Naive thymus-derived CD8-positive, alpha-beta T cell (primary cell): ENCODE measurements at regions not wholly inside any gene's neighbourhood (a gene's known extent, or its start where the extent isn't known, plus 50 kb on each side); places are given as distances from the start of the nearest gene placed in this dataset.

ENCODE experiments used
- ATAC-seq, 2 donors: fragments of 150-1000 bp; cut with Tn5 transposase in 1 of 2; sonication (Bioruptor Pico), chemical (Tn5 transposase) in 1 of 2; 1 replicate in 1 of 2; 2 replicates in 1 of 2; pipeline ENCODE4 v1.10.0; 2021; ENCODE audit warnings: mild to moderate bottlenecking in 2 of 2, moderate library complexity in 2 of 2
- POLR2A ChIA-PET: fragments of 350-600 bp; sonication (Branson Sonifier 250); formaldehyde crosslinking; loops from one replicate; lab custom pipeline; 2021; ENCODE audit warnings: antibody characterized with exemption; lab: Charles Lee
- DNase-seq, 10 donors: peaks; one replicate each; pipeline versions ENCODE4 v3.0.0 to v3.0.0-alpha.2; 2020 to 2022
- H3K27ac Mint-ChIP-seq, 10 donors: one replicate each; pipeline ENCODE4 v1.8.0; 2020 to 2022; ENCODE audit warnings: mild to moderate bottlenecking in 10 of 10, mixed read lengths in 10 of 10, moderate library complexity in 4 of 10, inconsistent platforms in 1 of 10
- H3K27me3 Mint-ChIP-seq, 5 donors: one replicate each; pipeline ENCODE4 v1.8.0; 2021 to 2022; ENCODE audit warnings: mixed read lengths in 5 of 5
- H3K36me3 Mint-ChIP-seq, 3 donors: one replicate each; pipeline ENCODE4 v1.8.0; 2020 to 2022; ENCODE audit warnings: mixed read lengths in 3 of 3, mild to moderate bottlenecking in 2 of 3, inconsistent platforms in 1 of 3
- H3K4me1 Mint-ChIP-seq, 4 donors: one replicate each; pipeline ENCODE4 v1.8.0; 2021 to 2022; ENCODE audit warnings: mixed read lengths in 4 of 4
- H3K4me3 Mint-ChIP-seq, 10 donors: one replicate each; pipeline ENCODE4 v1.8.0; 2020 to 2022; ENCODE audit warnings: mild to moderate bottlenecking in 10 of 10, mixed read lengths in 10 of 10, moderate library complexity in 6 of 10, inconsistent platforms in 1 of 10
- H3K9me3 Mint-ChIP-seq, 9 donors: one replicate each; pipeline ENCODE4 v1.8.0; 2020 to 2022; ENCODE audit warnings: mixed read lengths in 9 of 9, mild to moderate bottlenecking in 3 of 9, inconsistent platforms in 1 of 9, moderate library complexity in 1 of 9

DNA sequence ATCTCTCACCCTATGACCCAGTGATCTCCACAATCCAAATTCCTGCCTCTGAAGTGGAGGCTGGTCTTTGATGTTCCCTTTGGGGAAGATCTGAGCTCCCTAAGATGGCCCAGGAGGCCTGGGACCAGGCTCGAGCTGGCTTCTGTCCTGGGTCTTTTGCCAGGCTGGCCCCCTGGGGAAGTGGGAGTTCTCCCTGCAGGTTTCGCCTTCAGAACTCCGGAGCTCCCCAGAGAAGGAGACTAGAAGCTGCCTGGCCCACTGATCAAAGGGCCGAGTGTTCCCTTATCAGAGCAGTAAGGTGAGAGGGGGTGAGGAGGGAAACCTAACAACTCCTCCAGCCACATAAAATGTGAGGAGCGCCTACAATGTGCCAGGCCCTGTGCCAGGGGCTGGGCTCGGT lies 147.1 kb downstream of the IRF8 start:
- peaks cover 13 to 60% (median 40%) of the 10 kb centered on the region in 5 donors for H3K27me3 Mint-ChIP-seq
- POLR2A ChIA-PET: interaction anchor here (0.6 kb wide), 1 partner anchor 567 kb away, joined by 3 read pairs; no protein-coding TSS in a partner anchor

DNA sequence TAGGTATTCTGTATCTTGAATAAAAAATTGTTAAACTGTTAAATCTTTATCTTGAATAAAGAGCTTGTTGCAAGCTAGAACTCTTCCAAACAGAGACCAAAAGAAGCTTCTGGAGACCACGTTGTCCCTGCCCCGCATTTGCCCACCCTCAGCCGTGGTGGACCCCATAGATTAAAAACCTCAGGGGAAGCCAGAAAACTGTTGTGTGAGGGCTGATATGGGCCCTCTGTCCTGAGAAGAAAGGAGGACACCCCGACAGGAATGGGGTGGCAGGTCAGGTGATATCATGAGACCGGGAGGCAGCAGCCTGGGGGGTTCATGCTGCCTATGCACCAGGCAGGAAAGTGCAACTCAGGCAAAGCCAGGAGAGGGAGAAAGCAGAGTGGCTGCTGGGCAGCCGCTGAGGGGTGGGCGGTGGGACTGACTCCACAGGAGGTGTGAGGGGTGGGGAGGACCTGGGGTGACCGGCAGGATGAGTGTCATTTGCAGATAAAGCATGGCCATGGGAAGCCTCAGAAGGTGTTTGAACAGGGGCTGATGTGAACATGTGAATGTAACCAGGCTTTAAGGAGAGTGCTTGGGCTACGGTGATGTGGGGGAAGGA lies 147.8 kb downstream of the IRF8 start:
- H3K27me3 Mint-ChIP-seq: peaks cover 13 to 60% (median 35%) of the 10 kb centered on the region in 5 donors
- no peaks in the 10 kb centered on the region for H3K9me3 Mint-ChIP-seq
- ATAC-seq (no peak), DNase-seq (no peak)
- POLR2A ChIA-PET: no interaction called here
- H3K4me1 Mint-ChIP-seq: peaks cover 20 to 47% (median 29%) of the 10 kb centered on the region in 4 donors
- peak overlapping the region in 1 of 10 donors; percentile 56 for H3K27ac Mint-ChIP-seq
- no peaks in the 10 kb centered on the region for H3K36me3 Mint-ChIP-seq
- no peak overlapping the region for H3K4me3 Mint-ChIP-seq

More for the DNA sequence above, 147.1 kb downstream of the IRF8 start:
- no peak for ATAC-seq
- Mint-ChIP-seq H3K4me3 (peak overlapping the region in 1 of 10 donors; percentile 39), H3K4me1 (peaks cover 20 to 47% (median 29%) of the 10 kb centered on the region in 4 donors), H3K9me3 (no peaks in the 10 kb centered on the region), H3K27ac (peak overlapping the region in 1 of 10 donors; percentile 56), H3K36me3 (no peaks in the 10 kb centered on the region)
- no peak for DNase-seq

DNA sequence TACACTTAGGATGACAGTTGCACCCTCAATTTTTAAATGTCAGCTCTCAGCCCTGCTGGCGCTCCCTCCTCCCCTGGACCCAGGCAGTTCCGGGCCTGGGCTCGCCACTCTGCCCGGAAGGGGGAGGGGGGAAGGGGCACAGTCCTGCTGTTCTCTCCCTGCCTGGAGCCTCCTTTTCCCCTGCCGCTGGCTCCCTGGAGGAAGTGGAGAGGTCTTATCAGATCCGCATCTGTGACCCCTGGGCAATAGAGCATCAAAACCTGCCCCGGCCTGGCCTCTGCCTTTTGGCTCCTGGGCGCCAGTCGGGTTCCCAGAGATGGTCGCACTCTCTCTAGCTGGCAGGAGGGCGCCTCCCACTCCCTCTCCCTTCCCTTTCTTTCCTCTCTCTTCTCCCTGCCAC lies 149.3 kb downstream of the IRF8 start:
- Mint-ChIP-seq H3K27ac (peak overlapping the region in 1 of 10 donors; percentile 40), H3K9me3 (no peaks in the 10 kb centered on the region), H3K27me3 (peaks cover 13 to 56% (median 34%) of the 10 kb centered on the region in 5 donors), H3K36me3 (no peaks in the 10 kb centered on the region), H3K4me3 (no peak overlapping the region), H3K4me1 (peaks cover 20 to 47% (median 29%) of the 10 kb centered on the region in 4 donors)
- ATAC-seq (no peak), DNase-seq (no peak)
- POLR2A ChIA-PET: no interaction called here

DNA sequence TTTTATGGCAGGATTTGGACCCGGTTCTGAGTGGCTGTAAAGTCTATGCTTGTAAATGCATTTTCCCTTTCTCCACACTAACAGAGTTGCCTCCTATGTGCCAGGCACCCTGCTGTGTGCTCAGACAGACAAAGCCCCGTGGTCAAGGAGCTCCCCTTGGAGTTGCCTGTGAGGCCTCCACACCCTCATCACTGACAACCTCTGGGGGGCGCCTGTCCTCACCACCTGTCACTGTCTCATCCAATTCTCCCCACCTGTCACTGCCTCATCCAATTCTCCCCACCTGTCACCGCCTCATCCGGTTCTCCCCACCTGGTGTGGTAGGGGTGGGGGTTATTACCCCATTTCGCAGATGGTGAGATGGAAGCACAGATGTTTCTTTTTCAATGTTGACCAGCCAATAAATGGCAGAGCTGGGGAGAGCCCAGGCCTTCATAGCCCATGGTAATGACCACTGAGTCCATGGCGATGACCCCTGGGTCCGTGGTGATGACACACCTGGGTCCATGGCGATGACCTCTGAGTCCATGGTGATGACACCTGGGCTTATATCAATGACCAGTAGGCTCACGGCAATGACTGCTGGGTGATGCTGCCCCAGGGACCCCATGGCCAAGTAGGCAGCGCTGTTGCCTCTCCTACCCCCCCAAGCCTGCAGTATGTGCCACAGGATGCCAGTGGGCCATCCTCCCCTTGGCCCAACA lies 150.1 kb downstream of the IRF8 start:
- no peak overlapping the region for H3K4me3 Mint-ChIP-seq
- peaks cover 20 to 46% (median 28%) of the 10 kb centered on the region in 4 donors for H3K4me1 Mint-ChIP-seq
- peaks cover 13 to 51% (median 30%) of the 10 kb centered on the region in 5 donors for H3K27me3 Mint-ChIP-seq
- peak overlapping the region in 1 of 10 donors; percentile 29 for H3K27ac Mint-ChIP-seq
- ATAC-seq: no peak
- POLR2A ChIA-PET: no interaction called here
- H3K9me3 Mint-ChIP-seq: no peaks in the 10 kb centered on the region
- no peaks in the 10 kb centered on the region for H3K36me3 Mint-ChIP-seq
- DNase-seq: peak in 1 of 10 donors; percentile 52

DNA sequence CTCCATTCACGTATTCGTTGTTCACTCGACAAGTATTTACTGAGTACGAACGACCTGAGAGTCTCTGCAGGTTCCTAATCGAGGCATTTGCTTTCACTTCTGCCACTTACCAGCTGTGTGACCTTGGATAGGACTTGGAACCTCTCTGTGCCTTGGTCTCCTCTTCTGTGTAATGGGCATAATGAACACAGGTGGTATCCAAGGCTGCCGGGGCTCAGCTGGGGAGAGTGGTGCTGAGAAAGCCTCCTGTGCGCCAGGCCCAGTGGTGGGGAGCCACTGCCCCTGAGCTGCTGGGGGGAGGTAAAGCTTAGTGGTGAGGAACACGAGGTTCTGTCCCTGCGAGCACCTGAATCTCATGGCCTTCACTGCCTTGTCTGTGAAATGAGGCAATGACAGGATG lies 150.7 kb downstream of the IRF8 start:
- Mint-ChIP-seq H3K4me1 (peaks cover 16 to 40% (median 22%) of the 10 kb centered on the region in 4 donors), H3K9me3 (no peaks in the 10 kb centered on the region), H3K27me3 (peaks cover 13 to 51% (median 30%) of the 10 kb centered on the region in 5 donors), H3K27ac (peak overlapping the region in 2 of 10 donors; percentile 22 to 29), H3K36me3 (no peaks in the 10 kb centered on the region), H3K4me3 (no peak overlapping the region)
- ATAC-seq (no peak), DNase-seq (peak in 1 of 10 donors; percentile 18)
- POLR2A ChIA-PET: no interaction called here

DNA sequence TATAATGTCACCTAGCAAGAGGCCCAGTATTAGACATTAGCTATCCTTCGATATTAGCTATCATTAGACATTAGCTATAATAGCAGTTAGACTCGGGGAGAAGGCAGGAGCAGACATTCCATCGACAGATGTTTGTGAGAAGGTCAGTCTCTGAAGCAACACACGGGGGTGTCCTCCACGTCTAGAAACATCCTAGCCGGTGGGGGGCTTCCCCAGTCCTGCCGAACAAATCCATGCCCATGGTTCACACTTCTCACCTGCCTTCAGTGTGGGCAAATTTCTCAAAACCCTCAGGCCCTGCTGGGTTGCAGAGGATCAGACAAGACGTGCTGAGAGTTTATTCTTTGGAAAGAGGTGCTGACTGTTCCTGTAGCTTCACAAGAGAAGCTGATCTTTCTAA lies 151.1 kb downstream of the IRF8 start:
- Mint-ChIP-seq H3K4me1 (peaks cover 12 to 35% (median 18%) of the 10 kb centered on the region in 4 donors), H3K27ac (no peak overlapping the region), H3K9me3 (no peaks in the 10 kb centered on the region), H3K4me3 (no peak overlapping the region), H3K27me3 (peaks cover 13 to 51% (median 34%) of the 10 kb centered on the region in 5 donors), H3K36me3 (no peaks in the 10 kb centered on the region)
- ATAC-seq (no peak), DNase-seq (no peak)
- POLR2A ChIA-PET: no interaction called here

DNA sequence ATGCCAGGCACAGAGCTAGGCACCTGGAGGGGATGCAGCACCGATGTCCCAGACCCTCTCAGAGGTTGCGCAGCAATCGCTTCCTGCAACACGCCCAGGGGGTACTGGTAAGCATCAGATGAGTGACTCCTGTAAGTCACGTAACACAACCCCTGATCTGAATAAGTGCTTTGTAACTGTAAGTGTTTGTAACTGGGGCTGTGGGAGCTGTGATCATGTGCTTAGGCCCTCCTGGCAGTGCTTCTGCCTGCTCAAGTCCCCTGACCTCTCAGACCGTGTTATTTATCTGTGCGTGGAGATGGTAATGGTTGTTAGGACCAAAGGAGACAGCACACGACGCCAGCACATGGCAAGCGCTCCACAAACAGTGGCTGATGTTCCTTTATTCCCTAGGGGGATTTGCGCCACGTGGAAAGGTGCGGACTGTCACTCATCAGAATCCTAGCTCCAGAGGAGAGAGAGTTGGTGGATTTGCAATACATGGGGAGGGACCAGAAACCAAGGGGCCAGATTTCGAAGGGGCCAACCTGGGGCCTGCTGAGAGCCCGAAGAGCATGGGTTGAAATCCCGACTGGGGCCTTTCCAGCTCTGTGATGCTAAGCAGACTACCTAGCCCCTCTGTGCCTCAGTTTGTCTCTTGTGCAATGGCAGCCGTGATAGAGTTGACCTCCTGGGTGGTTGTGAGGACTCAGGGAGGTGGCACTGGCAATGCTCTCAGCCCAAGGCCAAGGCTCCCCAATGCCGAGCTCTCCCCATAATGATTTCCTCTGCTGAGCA lies 151.8 kb downstream of the IRF8 start:
- ATAC-seq (no peak), DNase-seq (peak in 1 of 10 donors; percentile 11)
- Mint-ChIP-seq H3K4me1 (peaks cover 5 to 29% (median 13%) of the 10 kb centered on the region in 4 donors), H3K27me3 (peaks cover 13 to 51% (median 34%) of the 10 kb centered on the region in 5 donors), H3K9me3 (peaks cover 0 to 2% (median 0%) of the 10 kb centered on the region in 9 donors), H3K4me3 (no peak overlapping the region), H3K27ac (peak overlapping the region in 2 of 10 donors; percentile 27 to 48), H3K36me3 (no peaks in the 10 kb centered on the region)
- POLR2A ChIA-PET: no interaction called here

DNA sequence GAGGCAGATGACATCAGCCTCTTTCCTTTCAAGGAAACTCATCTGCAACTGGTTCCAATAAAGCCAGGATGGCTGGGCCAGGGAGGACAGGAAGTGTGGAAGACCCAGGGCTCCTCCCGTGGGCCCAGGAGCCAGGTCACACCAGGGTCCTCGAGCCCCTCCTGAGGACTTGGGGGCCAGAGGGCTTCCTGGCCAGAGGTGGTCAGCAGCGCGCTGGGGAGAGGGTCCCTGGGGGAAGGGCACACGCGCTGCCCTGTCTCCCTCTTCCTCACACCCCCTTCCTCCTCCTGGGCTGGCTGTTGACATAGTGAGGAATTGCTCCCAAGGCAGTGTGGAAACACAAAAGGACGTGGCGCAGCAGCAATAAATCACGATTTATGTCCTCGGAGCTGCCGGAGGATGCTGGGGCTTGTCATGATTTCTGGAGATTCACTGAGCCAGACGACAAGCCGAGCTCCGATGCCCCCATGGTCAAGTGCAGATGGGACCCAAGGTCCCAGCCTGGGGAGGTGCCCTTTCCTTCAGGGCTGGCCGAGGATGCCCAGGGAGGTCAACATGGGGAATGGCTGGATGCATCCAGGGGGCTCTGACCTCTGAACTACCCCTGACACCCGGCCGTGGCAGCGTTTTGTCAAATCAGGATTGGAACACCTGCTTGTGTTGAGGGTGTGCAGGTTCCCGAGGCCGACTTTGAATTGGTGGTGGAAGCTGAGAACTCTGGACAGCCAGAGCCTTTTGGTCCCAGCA lies 152.6 kb downstream of the IRF8 start:
- peak overlapping the region in 1 of 10 donors; percentile 48 for H3K27ac Mint-ChIP-seq
- H3K4me3 Mint-ChIP-seq: no peak overlapping the region
- POLR2A ChIA-PET: no interaction called here
- no peaks in the 10 kb centered on the region for H3K36me3 Mint-ChIP-seq
- H3K4me1 Mint-ChIP-seq: peaks cover 3 to 21% (median 6%) of the 10 kb centered on the region in 4 donors
- ATAC-seq (no peak), DNase-seq (peak in 1 of 10 donors; percentile 41)
- peaks cover 0 to 2% (median 0%) of the 10 kb centered on the region in 9 donors for H3K9me3 Mint-ChIP-seq
- H3K27me3 Mint-ChIP-seq: peaks cover 12 to 48% (median 32%) of the 10 kb centered on the region in 5 donors

DNA sequence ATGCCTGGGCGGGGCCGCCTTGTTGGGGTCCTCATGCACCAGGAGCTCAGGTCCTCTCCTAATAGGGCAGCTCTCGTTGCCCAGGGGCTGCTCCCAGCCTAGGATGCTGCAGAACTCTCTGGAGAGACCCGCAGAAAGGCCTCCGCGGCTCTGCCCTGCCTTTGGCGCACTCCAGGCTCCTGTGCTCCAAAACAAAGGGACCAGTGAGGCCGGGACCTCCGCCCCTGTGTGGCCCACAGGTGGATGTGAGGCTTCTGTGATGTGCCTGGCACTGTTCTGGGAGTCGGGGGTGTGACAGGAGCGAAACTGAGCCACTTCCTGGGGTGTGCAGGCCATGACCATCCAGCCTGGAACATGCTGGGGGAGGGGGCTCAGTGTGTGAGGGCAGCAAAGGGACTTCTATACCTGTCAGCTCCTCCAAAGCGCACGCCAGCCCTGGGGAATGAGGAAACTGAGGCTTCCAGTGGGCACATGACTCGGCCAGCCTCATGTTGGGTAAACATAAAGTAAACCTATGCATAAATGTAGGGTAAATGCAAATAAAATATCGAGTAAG lies 153.2 kb downstream of the IRF8 start:
- POLR2A ChIA-PET: no interaction called here
- H3K36me3 Mint-ChIP-seq: no peaks in the 10 kb centered on the region
- peaks cover 0 to 2% (median 0%) of the 10 kb centered on the region in 9 donors for H3K9me3 Mint-ChIP-seq
- peaks cover 2 to 14% (median 5%) of the 10 kb centered on the region in 4 donors for H3K4me1 Mint-ChIP-seq
- H3K27ac Mint-ChIP-seq: no peak overlapping the region
- no peak overlapping the region for H3K4me3 Mint-ChIP-seq
- ATAC-seq (no peak), DNase-seq (peak in 1 of 10 donors; percentile 53)
- peaks cover 8 to 42% (median 26%) of the 10 kb centered on the region in 5 donors for H3K27me3 Mint-ChIP-seq

DNA sequence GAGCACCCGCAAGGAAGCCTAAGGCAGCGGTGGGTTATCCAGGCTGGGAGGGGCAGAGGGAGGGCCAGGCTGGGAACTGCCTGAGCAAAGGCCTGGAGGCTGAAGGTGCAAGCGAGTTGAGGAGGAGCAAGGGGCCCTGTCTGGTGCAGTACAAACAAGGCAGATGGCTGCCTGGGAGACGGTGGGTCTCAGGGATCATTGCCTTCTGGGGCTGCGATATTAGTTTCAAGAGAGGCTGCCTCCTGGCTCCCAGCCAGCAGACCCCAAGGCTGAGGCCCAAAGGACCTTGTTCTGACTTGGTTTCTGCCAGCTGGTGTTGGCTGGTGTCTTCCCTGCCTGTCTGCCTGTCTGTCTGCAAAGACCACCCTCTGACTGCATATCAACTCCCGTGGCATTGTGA lies 154.0 kb downstream of the IRF8 start:
- Mint-ChIP-seq H3K4me1 (peaks cover 1 to 7% (median 3%) of the 10 kb centered on the region in 4 donors), H3K27ac (peak overlapping the region in 1 of 10 donors; percentile 7), H3K27me3 (peaks cover 3 to 34% (median 19%) of the 10 kb centered on the region in 5 donors), H3K9me3 (peaks cover 0 to 2% (median 0%) of the 10 kb centered on the region in 9 donors), H3K36me3 (no peaks in the 10 kb centered on the region), H3K4me3 (no peak overlapping the region)
- ATAC-seq (no peak), DNase-seq (peak in 1 of 10 donors; percentile 42)
- POLR2A ChIA-PET: no interaction called here

DNA sequence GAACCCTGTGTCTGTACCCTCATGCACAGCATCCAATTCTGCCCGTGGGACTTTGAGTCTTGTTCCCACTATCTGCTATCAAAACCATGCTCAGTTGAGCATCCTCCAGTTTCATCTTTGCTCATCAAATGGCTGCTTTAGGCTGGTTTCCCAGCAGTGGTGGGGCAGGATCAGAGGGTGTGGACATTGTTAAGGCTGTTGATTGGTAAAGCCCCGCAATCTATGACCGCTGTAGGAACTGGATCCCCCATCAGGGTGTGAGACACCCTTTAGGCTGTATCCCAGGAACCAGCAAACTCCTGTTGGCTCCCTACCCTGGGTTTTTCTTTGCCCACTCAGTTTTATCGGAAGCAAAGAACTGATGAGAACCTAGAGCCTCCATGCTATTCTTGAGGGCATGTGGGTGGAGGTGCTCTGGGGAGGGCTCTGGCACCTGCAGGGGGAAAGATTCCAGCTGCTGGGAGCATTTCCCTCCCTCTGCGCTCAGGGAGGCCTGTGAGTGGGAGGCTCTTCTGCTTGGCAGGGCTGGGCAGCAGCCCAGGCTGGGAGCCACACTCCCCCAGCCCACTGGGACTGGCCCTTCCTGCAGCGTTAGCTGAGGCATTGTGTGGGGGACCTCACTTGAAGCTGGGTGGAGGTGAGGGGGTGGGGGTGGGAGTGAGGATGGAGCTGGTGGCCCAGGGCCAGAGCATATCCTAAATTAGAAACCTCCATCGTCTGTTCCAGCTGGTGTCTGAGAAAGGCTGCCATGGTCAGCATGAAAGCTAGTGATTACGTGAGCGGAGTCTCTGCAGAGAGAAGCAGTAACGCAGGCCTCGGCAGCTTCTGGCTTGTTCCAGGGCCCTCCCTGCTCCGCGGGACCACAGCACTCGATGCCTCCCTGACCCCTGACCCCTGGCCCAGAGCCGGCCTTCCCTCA lies 160.6 kb downstream of the IRF8 start:
- H3K27me3 Mint-ChIP-seq: peaks cover 0 to 17% (median 7%) of the 10 kb centered on the region in 5 donors
- H3K4me1 Mint-ChIP-seq: peaks cover 0 to 1% (median 0%) of the 10 kb centered on the region in 4 donors
- POLR2A ChIA-PET: no interaction called here
- H3K9me3 Mint-ChIP-seq: peaks cover 0 to 2% (median 0%) of the 10 kb centered on the region in 9 donors
- no peak overlapping the region for H3K4me3 Mint-ChIP-seq
- DNase-seq (peak in 1 of 10 donors; percentile 53), ATAC-seq (no peak)
- no peaks in the 10 kb centered on the region for H3K36me3 Mint-ChIP-seq
- no peak overlapping the region for H3K27ac Mint-ChIP-seq
